ENCODE measurements at regions not wholly inside any gene's neighbourhood (a gene's known extent, or its start where the extent isn't known, plus 50 kb on each side); places are given as distances from the start of the nearest gene placed in this dataset.

DNA sequence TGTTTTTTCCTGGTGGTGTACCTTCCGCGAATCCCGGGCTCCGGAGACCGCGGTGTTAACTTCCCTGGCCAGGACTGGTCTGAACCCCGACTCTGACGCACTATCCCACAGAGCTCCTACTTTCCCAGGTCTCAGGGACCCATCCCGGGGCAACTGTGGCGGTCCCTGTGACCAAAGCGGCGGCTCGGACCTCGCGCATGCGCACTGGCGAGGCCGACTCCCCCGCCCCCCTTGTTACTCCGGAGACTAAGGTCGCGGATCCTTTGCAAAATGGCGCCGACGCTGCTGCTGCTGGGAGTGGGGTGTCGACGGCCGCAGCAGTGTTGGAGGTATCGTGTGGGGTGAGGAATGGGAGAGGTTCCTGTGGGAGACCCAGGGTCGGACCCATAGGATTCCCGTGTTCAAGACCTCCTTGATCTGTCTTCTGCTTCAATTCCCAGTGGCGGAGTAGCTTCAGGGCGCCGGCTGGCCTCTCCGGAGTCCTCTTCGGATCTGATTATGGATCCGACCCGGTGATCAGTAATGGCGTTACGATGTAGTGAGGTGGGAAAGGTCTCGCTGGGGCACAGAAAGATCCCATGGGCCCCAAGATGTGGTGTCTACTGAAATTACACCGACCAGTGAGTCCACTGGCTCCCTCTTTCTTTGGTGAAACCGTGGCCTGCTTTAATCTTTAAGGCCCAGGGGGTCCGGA lies 66.6 kb upstream of the ZNF527 start:
- TF ChIP-seq EP300 (IDR thresholded peaks at IDR 0.05) (no peak), POLR2A (IDR thresholded peaks at IDR 0.05) (no peak), POLR2AphosphoS5 (IDR thresholded peaks at IDR 0.05) (no peak)
- TF ChIP-seq, protein P1, sequence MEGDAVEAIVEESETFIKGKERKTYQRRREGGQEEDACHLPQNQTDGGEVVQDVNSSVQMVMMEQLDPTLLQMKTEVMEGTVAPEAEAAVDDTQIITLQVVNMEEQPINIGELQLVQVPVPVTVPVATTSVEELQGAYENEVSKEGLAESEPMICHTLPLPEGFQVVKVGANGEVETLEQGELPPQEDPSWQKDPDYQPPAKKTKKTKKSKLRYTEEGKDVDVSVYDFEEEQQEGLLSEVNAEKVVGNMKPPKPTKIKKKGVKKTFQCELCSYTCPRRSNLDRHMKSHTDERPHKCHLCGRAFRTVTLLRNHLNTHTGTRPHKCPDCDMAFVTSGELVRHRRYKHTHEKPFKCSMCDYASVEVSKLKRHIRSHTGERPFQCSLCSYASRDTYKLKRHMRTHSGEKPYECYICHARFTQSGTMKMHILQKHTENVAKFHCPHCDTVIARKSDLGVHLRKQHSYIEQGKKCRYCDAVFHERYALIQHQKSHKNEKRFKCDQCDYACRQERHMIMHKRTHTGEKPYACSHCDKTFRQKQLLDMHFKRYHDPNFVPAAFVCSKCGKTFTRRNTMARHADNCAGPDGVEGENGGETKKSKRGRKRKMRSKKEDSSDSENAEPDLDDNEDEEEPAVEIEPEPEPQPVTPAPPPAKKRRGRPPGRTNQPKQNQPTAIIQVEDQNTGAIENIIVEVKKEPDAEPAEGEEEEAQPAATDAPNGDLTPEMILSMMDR (IDR thresholded peaks at IDR 0.05): no peak
